SK-N-MC (cell line): ENCODE measurements at regions not wholly inside any gene's neighbourhood (a gene's known extent, or its start where the extent isn't known, plus 50 kb on each side); places are given as distances from the start of the nearest gene placed in this dataset.
"Not testable (repeated sequence)": the region's sequence is repeated elsewhere in the genome, so short reads cannot be mapped to it uniquely, and the experiment has no call there.

Experiments used
- DNase-seq: peaks from one replicate; pipeline ENCODE4 v3.0.0-alpha.2; 2011; ENCODE audit warnings: low read depth, low spot score
- H3K27ac ChIP-seq: fragments of 200-600 bp; sonication (generic); 2 replicates; pipeline ENCODE4 v1.5.1; 2016; ENCODE audit warnings: mixed run types
- H3K36me3 ChIP-seq: fragments of 200-600 bp; sonication (generic); 2 replicates; pipeline ENCODE4 v1.6.1; 2017; ENCODE audit warnings: antibody characterized with exemption, low read length, mixed read lengths; ENCODE audit not compliant: insufficient read depth
- H3K4me3 ChIP-seq: fragments of 200-600 bp; sonication (generic); 2 replicates; pipeline ENCODE4 v1.5.1; 2016
- H3K9ac ChIP-seq: fragments of 200-600 bp; sonication (generic); 2 replicates; pipeline ENCODE4 v1.8.0; 2017; ENCODE audit warnings: mixed run types, mixed read lengths; ENCODE audit not compliant: insufficient read length
- H3K9me3 ChIP-seq: fragments of 200-600 bp; sonication (generic); 2 replicates; pipeline ENCODE4 v1.6.1; 2017; ENCODE audit warnings: low read depth, mild to moderate bottlenecking, antibody characterized with exemption, low read length, moderate library complexity, mixed read lengths
- EZH2 ChIP-seq: fragments of 200-600 bp; sonication (generic); IDR thresholded peaks from one replicate; pipeline ENCODE4 v1.6.1; 2017; ENCODE audit warnings: antibody characterized with exemption
- FOXP2 ChIP-seq: optimal IDR thresholded peaks from 2 replicates; pipeline ENCODE3; 2011; ENCODE audit warnings: mild to moderate bottlenecking, moderate library complexity; ENCODE audit not compliant: insufficient read depth; ENCODE audit errors: extremely low read length, control extremely low read depth
- POLR2AphosphoS5 ChIP-seq: IDR thresholded peaks from 2 replicates; pipeline ENCODE4 v1.6.1; 2012; ENCODE audit warnings: mild to moderate bottlenecking, low read depth, low read length, borderline replicate concordance

- Histone ChIP-seq H3K36me3 (no peaks in the 10 kb centered on the region), H3K9me3 (no peaks in the 10 kb centered on the region), H3K4me3 (no peak overlapping the region), H3K27ac (no peak overlapping the region), H3K9ac (no peak overlapping the region)
- DNase-seq: no peak
- TF ChIP-seq EZH2 (no peak), POLR2AphosphoS5 (no peak), FOXP2 (no peak)
Observed at GRCh38 chr16:58859958-58860669, 126.0 kb upstream of the GOT2 start.

- not testable (repeated sequence) for H3K27ac ChIP-seq, DNase-seq, H3K4me3 ChIP-seq, H3K9me3 ChIP-seq, H3K36me3 ChIP-seq, H3K9ac ChIP-seq
Observed at GRCh38 chr16:58858577-58858976, 124.5 kb upstream of the GOT2 start.

GRCh38 chr16:58855291-58855863 lies 121.3 kb upstream of the GOT2 start:
- no peaks in the 10 kb centered on the region for H3K9me3 ChIP-seq
- no peak overlapping the region for H3K4me3 ChIP-seq
- no peaks in the 10 kb centered on the region for H3K36me3 ChIP-seq
- H3K9ac ChIP-seq: no peak overlapping the region
- H3K27ac ChIP-seq: no peak overlapping the region
- no peak for TF ChIP-seq EZH2
- TF ChIP-seq POLR2AphosphoS5: no peak
- TF ChIP-seq FOXP2: no peak
- DNase-seq: no peak

DNA sequence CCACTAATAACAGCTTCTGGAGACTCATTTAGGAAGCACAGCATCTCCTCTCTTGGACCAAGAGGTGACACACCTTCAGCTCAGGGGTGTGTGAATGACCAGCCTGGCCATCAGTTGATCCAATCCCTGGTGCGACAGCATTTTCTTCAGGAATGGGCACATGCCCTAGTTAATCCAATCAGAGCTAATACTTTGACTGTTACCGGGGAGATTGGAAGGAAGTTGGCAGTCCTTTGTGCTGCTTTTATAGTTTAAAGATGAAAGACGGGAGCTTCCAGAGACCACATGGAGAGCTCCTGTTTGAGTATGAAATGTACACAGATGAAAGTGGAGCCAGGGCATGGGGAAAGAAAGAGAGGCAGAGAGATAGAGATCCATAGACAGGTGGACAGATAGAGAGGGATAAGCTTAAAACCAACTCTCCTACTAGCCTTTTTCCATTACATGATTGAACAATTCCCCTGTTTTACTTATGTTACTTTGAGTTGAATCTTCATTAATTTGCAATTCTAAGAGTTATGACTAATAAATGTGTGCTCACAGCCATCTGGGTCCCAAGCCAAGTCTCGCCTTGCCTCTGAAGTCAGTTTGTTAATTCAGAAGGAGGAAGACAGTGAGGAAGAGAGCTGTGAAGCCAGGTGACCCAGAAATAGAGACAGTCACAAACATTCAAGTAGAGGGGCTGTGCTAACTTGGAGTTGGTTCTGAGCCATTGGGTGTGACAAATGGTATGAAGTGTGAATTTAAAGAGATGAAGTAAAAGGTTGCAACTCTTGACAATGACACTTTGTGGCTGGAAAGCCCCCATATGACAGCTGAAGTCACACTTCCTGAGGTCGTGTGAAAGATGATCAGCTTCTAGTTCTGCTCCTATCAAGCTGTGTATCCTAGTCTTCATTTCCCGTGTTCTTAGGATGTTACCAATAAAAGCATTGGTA lies 120.0 kb upstream of the GOT2 start:
- Histone ChIP-seq H3K9ac (no peak overlapping the region), H3K4me3 (no peak overlapping the region), H3K27ac (no peak overlapping the region), H3K9me3 (no peaks in the 10 kb centered on the region), H3K36me3 (no peaks in the 10 kb centered on the region)
- no peak for TF ChIP-seq FOXP2
- no peak for TF ChIP-seq EZH2
- no peak for TF ChIP-seq POLR2AphosphoS5
- DNase-seq: no peak

DNA sequence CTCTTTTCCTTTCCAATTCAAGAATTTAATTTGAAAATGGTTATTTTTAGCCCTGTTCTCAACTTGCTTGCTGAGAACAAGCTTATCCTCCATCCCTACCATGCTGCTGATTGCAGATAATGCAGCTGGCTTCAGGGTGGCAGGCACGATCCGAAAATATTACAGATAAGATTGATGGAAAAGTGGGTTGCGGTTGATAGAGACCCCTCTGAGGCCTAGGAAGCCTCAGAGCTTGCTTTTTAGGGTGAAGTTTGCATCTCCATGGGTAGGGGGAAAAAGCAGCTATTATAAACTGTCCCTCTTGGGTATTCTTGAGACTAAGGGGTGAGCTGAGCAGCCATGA lies 116.5 kb upstream of the GOT2 start:
- no peak overlapping the region for H3K9ac ChIP-seq
- no peak overlapping the region for H3K4me3 ChIP-seq
- no peaks in the 10 kb centered on the region for H3K9me3 ChIP-seq
- no peak for DNase-seq
- no peaks in the 10 kb centered on the region for H3K36me3 ChIP-seq
- H3K27ac ChIP-seq: no peak overlapping the region
- TF ChIP-seq POLR2AphosphoS5 (no peak), EZH2 (no peak), FOXP2 (no peak)

- Histone ChIP-seq H3K27ac (no peak overlapping the region), H3K9me3 (no peaks in the 10 kb centered on the region), H3K4me3 (no peak overlapping the region), H3K36me3 (no peaks in the 10 kb centered on the region), H3K9ac (no peak overlapping the region)
- no peak for TF ChIP-seq POLR2AphosphoS5
- no peak for TF ChIP-seq FOXP2
- TF ChIP-seq EZH2: no peak
- DNase-seq: no peak
Observed at GRCh38 chr16:58850019-58850677, 116.0 kb upstream of the GOT2 start.

DNA sequence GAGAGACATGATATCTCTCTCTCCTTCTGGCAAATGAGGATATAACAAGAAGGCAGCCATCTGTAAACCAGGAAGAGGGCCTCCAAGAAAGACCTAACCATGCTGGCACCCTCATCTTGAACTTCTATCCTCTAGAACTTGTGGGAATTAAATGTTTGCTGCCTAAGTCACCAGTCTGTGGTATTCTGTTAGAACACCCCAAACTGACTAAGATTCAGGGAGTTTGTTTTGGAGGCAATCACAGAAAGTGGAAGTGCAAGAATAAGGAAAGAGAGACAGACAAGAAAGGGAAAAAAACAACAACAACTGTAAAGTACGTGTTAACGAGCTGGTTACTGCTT lies 114.5 kb upstream of the GOT2 start:
- TF ChIP-seq EZH2: no peak
- TF ChIP-seq POLR2AphosphoS5: no peak
- TF ChIP-seq FOXP2: no peak
- H3K36me3 ChIP-seq: no peaks in the 10 kb centered on the region
- H3K9me3 ChIP-seq: no peaks in the 10 kb centered on the region
- no peak overlapping the region for H3K4me3 ChIP-seq
- no peak for DNase-seq
- H3K9ac ChIP-seq: no peak overlapping the region
- H3K27ac ChIP-seq: no peak overlapping the region
